Neural cell (in vitro differentiated cells): ENCODE measurements at regions not wholly inside any gene's neighbourhood (a gene's known extent, or its start where the extent isn't known, plus 50 kb on each side); places are given as distances from the start of the nearest gene placed in this dataset.

Source experiments
- H2AFZ ChIP-seq: fragments of 200-600, 300-800 bp; sonication (generic), shearing (Covaris generic); 2 replicates; pipeline ENCODE4 v1.6.0; 2014; ENCODE audit warnings: low read depth, mild to moderate bottlenecking, antibody characterized with exemption, low read length, moderate library complexity
- H3F3A ChIP-seq: fragments of 200-600 bp; shearing (Covaris generic); 2 replicates; pipeline ENCODE4 v1.6.1; 2016; ENCODE audit warnings: mild to moderate bottlenecking, moderate library complexity, mixed read lengths, antibody characterized with exemption, low read length; ENCODE audit not compliant: insufficient read depth, poor library complexity, severe bottlenecking
- H3K27ac ChIP-seq: fragments of 200-600, 300-800 bp; sonication (generic), shearing (Covaris generic); 2 replicates; pipeline ENCODE4 v1.5.1; 2014; ENCODE audit warnings: mild to moderate bottlenecking, low read length, moderate library complexity
- H3K27me3 ChIP-seq: fragments of 300-800, 200-600 bp; sonication (generic), shearing (Covaris generic); 2 replicates; pipeline ENCODE4 v1.6.0; 2014; ENCODE audit warnings: mild to moderate bottlenecking, low read depth, low read length, moderate library complexity; ENCODE audit not compliant: insufficient read depth
- H3K36me3 ChIP-seq: fragments of 300-800, 200-600 bp; sonication (generic), shearing (Covaris generic); 2 replicates; pipeline ENCODE4 v1.5.1; 2014; ENCODE audit warnings: mild to moderate bottlenecking, antibody characterized with exemption, low read length, moderate library complexity; ENCODE audit not compliant: insufficient read depth
- H3K4me2 ChIP-seq: fragments of 300-800, 200-600 bp; sonication (generic), shearing (Covaris generic); 2 replicates; pipeline ENCODE4 v1.6.0; 2014; ENCODE audit warnings: mild to moderate bottlenecking, low read length
- H3K4me3 ChIP-seq: fragments of 300-800, 200-600 bp; sonication (generic), shearing (Covaris generic); 2 replicates; pipeline ENCODE4 v1.5.1; 2014; ENCODE audit warnings: mild to moderate bottlenecking, low read length, moderate library complexity
- H3K79me2 ChIP-seq: fragments of 200-600 bp; shearing (Covaris generic); replicated peaks from 2 replicates; pipeline ENCODE4 v1.6.0; 2014; ENCODE audit warnings: mild to moderate bottlenecking, low read length, moderate library complexity; ENCODE audit not compliant: insufficient read depth
- H3K9ac ChIP-seq: fragments of 300-800, 200-600 bp; sonication (generic), shearing (Covaris generic); 2 replicates; pipeline ENCODE4 v1.6.1; 2016; ENCODE audit warnings: mild to moderate bottlenecking, low read length, mixed read lengths
- H3K9me2 ChIP-seq: fragments of 200-600 bp; shearing (Covaris generic); 2 replicates; pipeline ENCODE4 v1.6.1; 2016; ENCODE audit warnings: mild to moderate bottlenecking, low read length, mixed read lengths; ENCODE audit not compliant: insufficient read depth
- H3K9me3 ChIP-seq: fragments of 200-600, 300-800 bp; sonication (generic), shearing (Covaris generic); 2 replicates; pipeline ENCODE4 v1.6.1; 2016; ENCODE audit warnings: mild to moderate bottlenecking, mixed run types, low read length, moderate library complexity, mixed read lengths
- H4K20me1 ChIP-seq: fragments of 200-600 bp; shearing (Covaris generic); 2 replicates; pipeline ENCODE4 v1.6.1; 2016; ENCODE audit warnings: mild to moderate bottlenecking, mixed run types; ENCODE audit not compliant: insufficient read depth
- EP300 ChIP-seq: fragments of 450-650 bp; conservative IDR thresholded peaks from 2 replicates; pipeline ENCODE4 v1.6.1; 2014; ENCODE audit warnings: antibody characterized with exemption, mild to moderate bottlenecking, moderate library complexity; ENCODE audit not compliant: poor library complexity, severe bottlenecking
- EZH2 ChIP-seq: fragments of 200-600, 300-800 bp; shearing (Covaris generic), sonication (generic); IDR thresholded peaks from 2 replicates; pipeline ENCODE4 v1.6.1; 2014; ENCODE audit warnings: antibody characterized with exemption, low read length, borderline replicate concordance, mild to moderate bottlenecking; ENCODE audit not compliant: insufficient read depth, poor library complexity, severe bottlenecking
- MXI1 ChIP-seq: fragments of 450-650 bp; conservative IDR thresholded peaks from 2 replicates; pipeline ENCODE4 v1.6.1; 2014; ENCODE audit warnings: antibody characterized with exemption, mild to moderate bottlenecking; ENCODE audit not compliant: poor library complexity, severe bottlenecking
- POLR2AphosphoS5 ChIP-seq: IDR thresholded peaks from 2 replicates; pipeline ENCODE4 v1.6.1; 2012
- RAD21 ChIP-seq: fragments of 450-650 bp; conservative IDR thresholded peaks from 2 replicates; pipeline ENCODE4 v1.6.1; 2014; ENCODE audit warnings: antibody characterized with exemption, mild to moderate bottlenecking, moderate library complexity
- REST ChIP-seq: IDR thresholded peaks from 2 replicates; pipeline ENCODE4 v1.6.1; 2012; ENCODE audit warnings: borderline replicate concordance
- SMC3 ChIP-seq: fragments of 450-650 bp; conservative IDR thresholded peaks from 2 replicates; pipeline ENCODE4 v1.6.1; 2014; ENCODE audit warnings: antibody characterized with exemption, mild to moderate bottlenecking, moderate library complexity; ENCODE audit not compliant: poor library complexity
- TAF1 ChIP-seq: IDR thresholded peaks from 2 replicates; pipeline ENCODE4 v1.6.1; 2012; ENCODE audit warnings: low read depth
- TF ChIP-seq, protein P1 (sequence below): fragments of 450-650 bp; IDR thresholded peaks from 2 replicates; pipeline ENCODE4 v1.5.1; 2014; ENCODE audit warnings: antibody characterized with exemption, mild to moderate bottlenecking, moderate library complexity; ENCODE audit not compliant: poor library complexity, severe bottlenecking

DNA sequence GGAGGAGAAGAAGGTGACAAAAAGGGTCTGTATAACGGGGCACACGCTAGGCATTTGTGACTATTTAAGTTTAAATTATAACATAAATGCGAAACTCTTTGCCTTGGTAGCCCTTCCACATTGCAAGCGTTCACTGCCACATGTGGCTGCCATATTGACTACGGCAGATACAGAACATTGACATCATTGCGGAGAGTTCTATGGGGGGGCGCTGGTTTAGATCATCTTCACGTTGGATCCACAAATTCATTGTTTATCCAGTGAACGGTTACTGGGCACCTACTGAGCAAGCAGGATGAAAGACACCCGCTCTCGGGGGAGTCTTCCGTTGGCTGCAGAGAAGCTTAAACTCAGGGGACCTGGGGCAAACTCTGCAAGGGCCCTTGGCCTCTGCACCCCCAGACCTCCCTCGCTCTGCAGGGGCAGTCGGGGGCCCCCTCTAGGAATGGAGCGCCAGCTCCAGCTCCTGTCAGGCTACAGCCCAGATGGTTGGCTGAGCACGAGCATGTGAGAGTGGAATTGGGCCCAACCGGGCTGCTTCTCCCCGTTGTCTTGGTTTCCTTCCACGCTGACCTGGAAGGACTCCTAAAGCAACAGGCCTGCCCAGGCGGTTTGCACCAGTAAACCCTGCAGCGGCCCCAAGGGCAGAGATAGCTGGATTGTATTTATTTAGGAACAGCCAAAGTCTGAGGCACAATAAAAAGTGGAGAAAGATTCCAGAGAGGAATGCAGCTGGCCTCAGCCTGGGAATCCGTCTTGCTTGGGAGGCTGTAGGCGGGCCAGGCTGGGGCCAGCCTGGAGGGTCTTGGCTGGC lies 172.2 kb downstream of the SEC14L1 start:
- no peaks in the 10 kb centered on the region for H4K20me1 ChIP-seq
- no peaks in the 10 kb centered on the region for H3K27me3 ChIP-seq
- no peak for TF ChIP-seq RAD21
- no peak for TF ChIP-seq POLR2AphosphoS5
- no peak for TF ChIP-seq MXI1
- TF ChIP-seq REST = no peak
- no peak for TF ChIP-seq TAF1
- TF ChIP-seq, protein P1, sequence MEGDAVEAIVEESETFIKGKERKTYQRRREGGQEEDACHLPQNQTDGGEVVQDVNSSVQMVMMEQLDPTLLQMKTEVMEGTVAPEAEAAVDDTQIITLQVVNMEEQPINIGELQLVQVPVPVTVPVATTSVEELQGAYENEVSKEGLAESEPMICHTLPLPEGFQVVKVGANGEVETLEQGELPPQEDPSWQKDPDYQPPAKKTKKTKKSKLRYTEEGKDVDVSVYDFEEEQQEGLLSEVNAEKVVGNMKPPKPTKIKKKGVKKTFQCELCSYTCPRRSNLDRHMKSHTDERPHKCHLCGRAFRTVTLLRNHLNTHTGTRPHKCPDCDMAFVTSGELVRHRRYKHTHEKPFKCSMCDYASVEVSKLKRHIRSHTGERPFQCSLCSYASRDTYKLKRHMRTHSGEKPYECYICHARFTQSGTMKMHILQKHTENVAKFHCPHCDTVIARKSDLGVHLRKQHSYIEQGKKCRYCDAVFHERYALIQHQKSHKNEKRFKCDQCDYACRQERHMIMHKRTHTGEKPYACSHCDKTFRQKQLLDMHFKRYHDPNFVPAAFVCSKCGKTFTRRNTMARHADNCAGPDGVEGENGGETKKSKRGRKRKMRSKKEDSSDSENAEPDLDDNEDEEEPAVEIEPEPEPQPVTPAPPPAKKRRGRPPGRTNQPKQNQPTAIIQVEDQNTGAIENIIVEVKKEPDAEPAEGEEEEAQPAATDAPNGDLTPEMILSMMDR = no peak
- TF ChIP-seq SMC3 = no peak
- no peak for TF ChIP-seq EZH2
- no peak for TF ChIP-seq EP300
- no peak overlapping the region for H3K4me3 ChIP-seq
- no peak overlapping the region for H3K27ac ChIP-seq
- no peaks in the 10 kb centered on the region for H3F3A ChIP-seq
- H2AFZ ChIP-seq = no peak overlapping the region
- no peaks in the 10 kb centered on the region for H3K9me3 ChIP-seq
- H3K9ac ChIP-seq = no peak overlapping the region
- H3K9me2 ChIP-seq = no peaks in the 10 kb centered on the region
- no peaks in the 10 kb centered on the region for H3K79me2 ChIP-seq
- H3K36me3 ChIP-seq = no peaks in the 10 kb centered on the region
- H3K4me2 ChIP-seq = no peak overlapping the region

GRCh38 chr17:77313831-77314230 lies 173.1 kb downstream of the SEC14L1 start:
- no peak overlapping the region for H3K4me2 ChIP-seq
- TF ChIP-seq POLR2AphosphoS5 = no peak
- no peak for TF ChIP-seq REST
- no peak for TF ChIP-seq EZH2
- no peak for TF ChIP-seq MXI1
- TF ChIP-seq RAD21 = no peak
- TF ChIP-seq SMC3 = no peak
- TF ChIP-seq EP300 = no peak
- TF ChIP-seq, protein P1 = no peak
- TF ChIP-seq TAF1 = no peak
- no peak overlapping the region for H3K27ac ChIP-seq

More at GRCh38 chr17:77313831-77314230, 173.1 kb downstream of the SEC14L1 start:
- H4K20me1 ChIP-seq = no peaks in the 10 kb centered on the region
- no peak overlapping the region for H3K9ac ChIP-seq
- no peaks in the 10 kb centered on the region for H3K36me3 ChIP-seq
- no peaks in the 10 kb centered on the region for H3K9me3 ChIP-seq
- no peak overlapping the region for H2AFZ ChIP-seq
- no peaks in the 10 kb centered on the region for H3K79me2 ChIP-seq
- no peaks in the 10 kb centered on the region for H3K9me2 ChIP-seq
- no peaks in the 10 kb centered on the region for H3F3A ChIP-seq
- H3K27me3 ChIP-seq = no peaks in the 10 kb centered on the region
- H3K4me3 ChIP-seq = no peak overlapping the region
